GM13976 (cell line): ENCODE measurements at regions not wholly inside any gene's neighbourhood (a gene's known extent, or its start where the extent isn't known, plus 50 kb on each side); places are given as distances from the start of the nearest gene placed in this dataset.

ENCODE experiments used
- DNase-seq: peaks from one replicate; pipeline ENCODE4 v3.0.0; 2012; ENCODE audit warnings: low spot score
- CTCF ChIP-seq: IDR thresholded peaks from 2 replicates; pipeline ENCODE4 v1.5.1; 2012; ENCODE audit warnings: borderline replicate concordance, mild to moderate bottlenecking; ENCODE audit not compliant: insufficient read depth; ENCODE audit errors: extremely low read depth, missing control alignments, control extremely low read depth
- in situ Hi-C: fragments of 300-500 bp; cut with MboI; formaldehyde crosslinking; loops from one replicate; pipeline ENCODE4 v1.12.0; 2022; ENCODE audit warnings: low sequenced_read_pairs, mixed read lengths, inconsistent platforms; ENCODE audit not compliant: unreplicated experiment

- no peak for TF ChIP-seq CTCF
These were observed 742.9 kb downstream of the SORCS3 start for GRCh38 chr10:105383978-105384377.

GRCh38 chr10:105370692-105371091 lies 729.6 kb downstream of the SORCS3 start:
- DNase-seq, result no peak
- TF ChIP-seq CTCF, result no peak
- in situ Hi-C loops, result no loop called here

More at GRCh38 chr10:105383978-105384377, 742.9 kb downstream of the SORCS3 start:
- no peak for DNase-seq
- in situ Hi-C loops, result no loop called here

GRCh38 chr10:105359708-105360107 lies 718.6 kb downstream of the SORCS3 start:
- DNase-seq, result no peak
- TF ChIP-seq CTCF, result no peak
- in situ Hi-C loops, result no loop called here

GRCh38 chr10:105358911-105359310 lies 717.8 kb downstream of the SORCS3 start:
- in situ Hi-C loops, result no loop called here
- DNase-seq, result no peak
- TF ChIP-seq CTCF, result no peak

GRCh38 chr10:105356626-105357025 lies 715.5 kb downstream of the SORCS3 start:
- no peak for DNase-seq
- TF ChIP-seq CTCF, result no peak
- in situ Hi-C loops, result no loop called here

GRCh38 chr10:105354010-105354409 lies 712.9 kb downstream of the SORCS3 start:
- in situ Hi-C loops, result no loop called here
- TF ChIP-seq CTCF, result peak; percentile 3
- no peak for DNase-seq

- TF ChIP-seq CTCF, result no peak
- no peak for DNase-seq
- in situ Hi-C loops, result no loop called here
These were observed 711.7 kb downstream of the SORCS3 start for GRCh38 chr10:105352827-105353226.
